Mucosa of descending colon (tissue), 3 donors: ENCODE measurements at regions not wholly inside any gene's neighbourhood (a gene's known extent, or its start where the extent isn't known, plus 50 kb on each side); places are given as distances from the start of the nearest gene placed in this dataset.

Experiments used
- ATAC-seq: fragments of 200-7000 bp; cut with Tn5 transposase; one replicate; pipeline ENCODE4 v1.9.1; 2020; ENCODE audit warnings: mild to moderate bottlenecking, moderate library complexity
- DNase-seq, 3 donors: peaks; one replicate each; pipeline ENCODE4 v3.0.0-alpha.2; 2020
- H3K36me3 ChIP-seq: fragments of 200-600 bp; one replicate; pipeline ENCODE4 v1.8.0; 2021; ENCODE audit warnings: low read depth, mild to moderate bottlenecking
- H3K4me1 ChIP-seq: fragments of 200-600 bp; one replicate; pipeline ENCODE4 v1.8.0; 2021; ENCODE audit warnings: low read depth, mild to moderate bottlenecking
- H3K4me3 ChIP-seq: fragments of 200-600 bp; one replicate; pipeline ENCODE4 v1.8.0; 2021; ENCODE audit warnings: mild to moderate bottlenecking
- H3K9me3 ChIP-seq: fragments of 200-600 bp; one replicate; pipeline ENCODE4 v1.8.0; 2021; ENCODE audit warnings: mild to moderate bottlenecking
- intact Hi-C, 2 donors: fragments of 100-400 bp; cut with DNase I in 1 of 2; cut with micrococcal nuclease in 1 of 2; formaldehyde crosslinking; loops; one replicate each; pipeline versions ENCODE4 v1.11.0 to v1.11.1; 2022; cut with DNase I, micrococcal nuclease
- TF ChIP-seq, protein P1 (sequence below): fragments of 200-600 bp; IDR thresholded peaks from one replicate; pipeline ENCODE4 v1.8.0; 2022; ENCODE audit warnings: antibody characterized with exemption, mild to moderate bottlenecking
- donor health status: DM: no; HTN: no; CAD: no; lungs with moderate emphysema.
- donor health status: DM: no; HTN: no; CAD: no.
- donor health status: DM: no; HTN: yes; CAD: no.

DNA sequence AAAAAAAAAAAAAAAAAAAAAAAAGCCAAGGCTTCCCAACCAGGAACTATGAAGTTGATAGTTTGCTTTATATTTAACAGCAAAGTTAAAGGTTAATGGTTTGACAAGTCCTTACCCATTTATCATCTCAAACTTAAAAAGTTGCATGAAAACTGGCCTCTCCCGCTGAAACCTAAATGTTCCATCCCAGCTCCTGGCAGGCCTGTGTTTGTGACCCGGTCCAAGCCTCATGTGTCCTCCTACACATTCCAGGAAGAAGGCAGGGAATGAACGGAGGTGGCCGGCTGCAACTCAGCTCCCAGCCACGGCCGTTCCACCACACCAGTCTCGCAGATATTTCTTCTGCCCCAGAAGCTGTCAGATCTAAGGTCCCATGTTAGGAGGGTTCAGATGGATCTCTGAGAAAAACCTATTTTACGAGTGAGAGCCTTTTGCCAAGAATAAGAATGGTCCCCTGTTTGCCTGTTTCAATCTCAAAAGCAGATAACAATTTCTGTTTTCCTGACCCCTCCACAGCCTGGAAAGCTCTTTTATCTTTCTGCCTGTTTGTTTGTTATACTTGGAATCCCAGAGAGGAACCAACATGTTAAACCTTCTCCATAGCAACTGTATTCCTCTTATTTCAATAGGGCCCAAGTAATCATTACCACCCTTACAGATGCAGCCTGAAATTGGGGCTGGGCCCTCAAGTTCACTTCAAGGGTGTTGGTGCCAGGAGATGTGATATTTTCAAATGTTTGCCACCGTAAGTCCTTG lies 56.5 kb downstream of the KCTD12 start:
- TF ChIP-seq, protein P1, sequence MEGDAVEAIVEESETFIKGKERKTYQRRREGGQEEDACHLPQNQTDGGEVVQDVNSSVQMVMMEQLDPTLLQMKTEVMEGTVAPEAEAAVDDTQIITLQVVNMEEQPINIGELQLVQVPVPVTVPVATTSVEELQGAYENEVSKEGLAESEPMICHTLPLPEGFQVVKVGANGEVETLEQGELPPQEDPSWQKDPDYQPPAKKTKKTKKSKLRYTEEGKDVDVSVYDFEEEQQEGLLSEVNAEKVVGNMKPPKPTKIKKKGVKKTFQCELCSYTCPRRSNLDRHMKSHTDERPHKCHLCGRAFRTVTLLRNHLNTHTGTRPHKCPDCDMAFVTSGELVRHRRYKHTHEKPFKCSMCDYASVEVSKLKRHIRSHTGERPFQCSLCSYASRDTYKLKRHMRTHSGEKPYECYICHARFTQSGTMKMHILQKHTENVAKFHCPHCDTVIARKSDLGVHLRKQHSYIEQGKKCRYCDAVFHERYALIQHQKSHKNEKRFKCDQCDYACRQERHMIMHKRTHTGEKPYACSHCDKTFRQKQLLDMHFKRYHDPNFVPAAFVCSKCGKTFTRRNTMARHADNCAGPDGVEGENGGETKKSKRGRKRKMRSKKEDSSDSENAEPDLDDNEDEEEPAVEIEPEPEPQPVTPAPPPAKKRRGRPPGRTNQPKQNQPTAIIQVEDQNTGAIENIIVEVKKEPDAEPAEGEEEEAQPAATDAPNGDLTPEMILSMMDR: no peak
- Histone ChIP-seq H3K4me3 (no peak overlapping the region), H3K4me1 (peaks cover 31% of the 10 kb centered on the region), H3K36me3 (no peaks in the 10 kb centered on the region), H3K9me3 (no peaks in the 10 kb centered on the region)
- peak; percentile 36 for ATAC-seq
- peak in 2 of 3 donors; percentile 42 to 44 for DNase-seq
- intact Hi-C loops: no loop called here

DNA sequence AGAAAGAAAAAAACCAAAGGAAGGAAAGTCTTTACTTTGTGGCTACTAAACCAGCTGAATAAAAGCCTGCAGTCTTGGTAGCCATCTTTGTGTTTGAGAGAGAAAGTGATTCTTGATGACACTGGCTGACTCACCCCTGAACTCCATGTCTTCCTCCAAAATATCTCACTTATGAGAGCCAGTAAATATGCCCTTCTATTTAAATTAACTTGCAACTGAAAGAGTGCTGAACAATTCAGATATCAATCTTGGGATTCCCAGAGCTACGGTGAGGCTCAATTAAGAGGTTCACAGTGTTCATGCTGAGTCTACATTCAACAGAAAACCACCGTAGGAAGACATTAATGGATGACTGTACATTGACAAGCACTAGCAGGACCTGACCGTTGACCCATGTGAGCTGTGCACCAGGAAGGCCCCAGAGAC lies 57.9 kb downstream of the KCTD12 start:
- intact Hi-C loops: no loop called here
- H3K4me3 ChIP-seq: no peak overlapping the region
- DNase-seq: no peak
- TF ChIP-seq, protein P1: no peak
- peak; percentile 25 for ATAC-seq
- no peaks in the 10 kb centered on the region for H3K9me3 ChIP-seq
- H3K4me1 ChIP-seq: peaks cover 31% of the 10 kb centered on the region
- no peaks in the 10 kb centered on the region for H3K36me3 ChIP-seq

DNA sequence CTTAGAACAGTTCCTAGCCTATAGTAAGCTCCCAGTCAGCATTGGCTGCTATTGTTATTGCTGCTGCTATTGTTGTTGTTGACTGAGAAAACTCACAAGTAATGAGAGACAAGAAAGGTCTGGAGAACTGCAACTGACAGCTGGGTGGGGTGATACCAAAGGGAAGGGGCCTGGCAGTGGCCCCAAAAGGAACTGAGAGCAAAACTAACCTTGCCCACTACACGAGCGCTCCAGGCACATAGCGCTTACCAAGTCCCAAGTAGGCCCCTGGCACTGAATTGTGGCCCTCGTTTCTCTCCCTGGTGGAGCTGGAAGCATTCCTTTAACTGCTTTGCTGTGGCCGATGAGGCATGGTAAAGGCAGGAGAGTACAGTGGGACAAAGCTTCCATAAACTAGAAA lies 59.7 kb downstream of the KCTD12 start:
- H3K9me3 ChIP-seq: no peaks in the 10 kb centered on the region
- no peak overlapping the region for H3K4me3 ChIP-seq
- peaks cover 18% of the 10 kb centered on the region for H3K4me1 ChIP-seq
- ATAC-seq (no peak), DNase-seq (no peak)
- TF ChIP-seq, protein P1: no peak
- H3K36me3 ChIP-seq: no peaks in the 10 kb centered on the region
- intact Hi-C loops: no loop called here

DNA sequence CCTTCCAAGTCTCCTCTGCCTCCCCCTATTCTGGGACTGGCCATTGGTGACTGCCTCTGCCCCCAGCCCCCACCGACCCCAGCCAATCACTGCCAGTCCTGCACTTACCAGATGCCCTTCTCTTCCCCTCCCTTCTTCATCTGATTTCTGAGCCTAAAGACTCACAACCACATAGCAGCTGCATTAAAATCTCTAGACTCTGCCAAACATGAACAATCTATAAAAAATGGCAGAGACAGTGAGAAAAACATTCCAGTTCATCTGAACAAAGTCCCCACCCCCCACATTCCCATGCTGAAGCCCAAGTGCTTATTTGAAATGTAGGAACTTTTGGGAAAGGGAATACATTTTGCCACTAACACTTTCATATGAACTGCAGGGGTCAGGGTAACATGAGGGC lies 60.8 kb downstream of the KCTD12 start:
- Histone ChIP-seq H3K9me3 (no peaks in the 10 kb centered on the region), H3K36me3 (no peaks in the 10 kb centered on the region), H3K4me1 (peaks cover 12% of the 10 kb centered on the region), H3K4me3 (no peak overlapping the region)
- no peak for DNase-seq
- no peak for ATAC-seq
- TF ChIP-seq, protein P1: no peak
- intact Hi-C loops: no loop called here

DNA sequence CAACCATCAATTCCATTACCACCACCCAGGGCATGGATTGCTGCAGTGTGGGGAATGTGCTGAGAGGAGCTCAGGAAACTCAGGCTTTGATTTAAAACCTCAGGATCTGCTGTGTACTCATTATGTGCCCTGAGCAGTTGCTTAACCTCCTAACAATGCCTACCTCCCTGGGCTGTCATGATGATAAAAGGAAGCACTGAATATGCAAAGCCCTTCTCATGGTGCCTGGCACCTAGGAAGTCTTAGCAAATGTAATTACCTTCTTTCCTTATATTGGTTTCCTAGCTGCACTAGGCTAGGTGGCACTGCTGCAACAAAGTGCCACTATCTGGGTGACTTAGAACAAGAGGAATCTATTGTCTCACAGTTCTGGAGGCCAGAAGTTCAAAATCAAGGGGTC lies 62.2 kb downstream of the KCTD12 start:
- peak in 1 of 3 donors; percentile 38 for DNase-seq
- TF ChIP-seq, protein P1: no peak
- intact Hi-C loops: loop anchor here in 1 of 2 donors (2.0 kb wide), 1 partner anchor 61 kb away; no protein-coding TSS in a partner anchor

More for the DNA sequence above, 62.2 kb downstream of the KCTD12 start:
- peak; percentile 49 for ATAC-seq
- Histone ChIP-seq H3K4me3 (no peak overlapping the region), H3K36me3 (no peaks in the 10 kb centered on the region), H3K4me1 (peaks cover 6% of the 10 kb centered on the region), H3K9me3 (no peaks in the 10 kb centered on the region)
